AG09319 (cell line): ENCODE measurements at regions not wholly inside any gene's neighbourhood (a gene's known extent, or its start where the extent isn't known, plus 50 kb on each side); places are given as distances from the start of the nearest gene placed in this dataset.

Experiments used
- DNase-seq: peaks from one replicate; pipeline ENCODE4 v3.0.0-alpha.2; 2010; ENCODE audit warnings: low read depth; ENCODE audit errors: extremely low read depth
- TF ChIP-seq, protein P1 (sequence below): IDR thresholded peaks from 2 replicates; pipeline ENCODE4 v1.5.1; 2011; ENCODE audit warnings: low read depth, mild to moderate bottlenecking, inconsistent platforms, low read length, moderate library complexity

DNA sequence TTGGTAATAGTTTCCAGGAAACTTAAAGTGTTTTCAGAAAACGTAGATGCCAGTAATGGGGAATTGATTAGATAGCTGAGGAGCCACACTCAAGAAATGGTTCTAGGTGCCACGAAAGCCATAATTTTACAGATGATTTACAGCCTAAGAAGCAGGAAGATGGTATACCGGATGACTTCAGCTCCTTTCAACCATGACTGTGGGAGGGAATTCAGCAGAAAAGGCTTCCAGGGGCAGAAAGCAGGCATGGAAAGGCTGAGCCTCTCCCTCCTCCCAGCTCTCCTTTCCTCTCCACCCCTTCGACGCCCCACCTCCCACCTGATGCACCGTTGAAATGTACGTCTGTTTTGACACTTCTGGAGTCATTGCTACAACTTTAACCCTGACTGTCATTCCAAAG is 68.6 kb upstream of the SMIM21 start:
- no peak for DNase-seq
- TF ChIP-seq, protein P1, sequence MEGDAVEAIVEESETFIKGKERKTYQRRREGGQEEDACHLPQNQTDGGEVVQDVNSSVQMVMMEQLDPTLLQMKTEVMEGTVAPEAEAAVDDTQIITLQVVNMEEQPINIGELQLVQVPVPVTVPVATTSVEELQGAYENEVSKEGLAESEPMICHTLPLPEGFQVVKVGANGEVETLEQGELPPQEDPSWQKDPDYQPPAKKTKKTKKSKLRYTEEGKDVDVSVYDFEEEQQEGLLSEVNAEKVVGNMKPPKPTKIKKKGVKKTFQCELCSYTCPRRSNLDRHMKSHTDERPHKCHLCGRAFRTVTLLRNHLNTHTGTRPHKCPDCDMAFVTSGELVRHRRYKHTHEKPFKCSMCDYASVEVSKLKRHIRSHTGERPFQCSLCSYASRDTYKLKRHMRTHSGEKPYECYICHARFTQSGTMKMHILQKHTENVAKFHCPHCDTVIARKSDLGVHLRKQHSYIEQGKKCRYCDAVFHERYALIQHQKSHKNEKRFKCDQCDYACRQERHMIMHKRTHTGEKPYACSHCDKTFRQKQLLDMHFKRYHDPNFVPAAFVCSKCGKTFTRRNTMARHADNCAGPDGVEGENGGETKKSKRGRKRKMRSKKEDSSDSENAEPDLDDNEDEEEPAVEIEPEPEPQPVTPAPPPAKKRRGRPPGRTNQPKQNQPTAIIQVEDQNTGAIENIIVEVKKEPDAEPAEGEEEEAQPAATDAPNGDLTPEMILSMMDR: no peak

DNA sequence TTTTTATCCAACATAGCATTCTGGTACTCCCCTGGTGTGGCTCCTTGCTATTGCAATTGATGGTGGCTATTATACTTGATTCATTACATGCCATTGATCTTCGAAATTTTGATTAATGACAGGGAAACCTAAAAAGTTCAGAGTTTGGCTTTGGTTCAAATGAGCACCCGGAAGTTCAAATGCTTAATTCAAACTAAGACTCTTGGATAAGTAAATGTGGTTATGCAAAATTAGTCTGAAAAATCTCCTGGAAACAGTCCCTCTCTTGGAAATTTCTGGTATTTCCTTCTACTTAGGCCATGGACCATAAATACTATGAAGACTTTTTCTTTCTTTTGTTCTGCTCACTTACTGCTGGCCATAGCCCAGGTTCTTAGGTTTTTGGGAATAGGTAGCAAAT is 65.3 kb upstream of the SMIM21 start:
- DNase-seq: no peak
- TF ChIP-seq, protein P1: no peak

DNA sequence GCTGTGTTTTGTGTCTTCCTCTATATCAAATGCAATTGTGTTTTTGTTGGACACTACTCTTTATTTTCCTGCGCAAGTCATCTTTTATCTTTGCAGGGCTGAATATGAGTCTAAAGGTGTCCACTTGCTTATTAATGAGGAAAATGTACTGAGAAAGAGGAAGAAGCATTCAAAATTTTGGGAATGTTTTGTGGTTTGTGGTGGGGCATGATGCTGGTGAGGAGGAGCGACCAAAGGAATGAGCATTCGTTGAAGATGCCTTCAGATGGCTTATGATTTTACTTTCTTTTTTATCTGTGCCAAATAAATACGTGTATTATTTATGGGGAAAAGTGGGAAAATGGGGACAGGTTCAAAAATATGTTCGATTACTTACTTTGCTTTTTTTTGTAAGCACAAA is 63.9 kb upstream of the SMIM21 start:
- no peak for DNase-seq
- TF ChIP-seq, protein P1: no peak

DNA sequence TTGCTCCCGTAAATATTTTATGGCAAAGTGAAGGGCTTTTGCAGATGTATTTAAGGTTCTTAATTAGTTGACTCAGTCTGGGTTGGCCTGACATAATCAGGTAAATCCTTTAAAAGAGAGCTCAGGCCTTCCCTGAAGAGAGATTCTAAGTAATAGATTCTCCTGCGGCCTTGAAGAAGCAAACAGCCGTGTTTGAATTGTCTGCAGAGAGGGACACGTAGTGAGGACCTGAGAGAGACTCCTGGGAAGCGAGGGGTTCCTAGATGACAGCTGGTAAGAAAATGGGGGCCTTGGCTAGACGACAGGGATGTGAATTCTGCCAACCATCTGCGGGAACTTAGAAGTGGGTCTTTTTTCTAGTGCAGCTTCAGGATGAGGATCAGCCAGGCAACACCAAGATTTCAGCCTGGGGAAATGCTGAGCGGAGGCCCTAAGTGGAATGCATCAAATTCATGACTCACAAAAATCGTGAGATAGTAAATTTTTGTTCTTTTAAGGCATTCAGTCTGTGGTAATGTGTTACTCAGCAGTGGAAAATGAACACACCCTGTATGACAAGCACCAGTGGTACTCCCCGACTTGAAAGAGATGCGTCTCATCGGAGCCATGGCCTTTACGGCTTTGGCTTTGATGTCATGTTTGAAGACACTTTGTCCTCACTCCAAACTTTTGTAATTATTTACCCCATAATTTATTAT is 62.1 kb upstream of the SMIM21 start:
- peak; percentile 72 for DNase-seq
- TF ChIP-seq, protein P1: no peak

DNA sequence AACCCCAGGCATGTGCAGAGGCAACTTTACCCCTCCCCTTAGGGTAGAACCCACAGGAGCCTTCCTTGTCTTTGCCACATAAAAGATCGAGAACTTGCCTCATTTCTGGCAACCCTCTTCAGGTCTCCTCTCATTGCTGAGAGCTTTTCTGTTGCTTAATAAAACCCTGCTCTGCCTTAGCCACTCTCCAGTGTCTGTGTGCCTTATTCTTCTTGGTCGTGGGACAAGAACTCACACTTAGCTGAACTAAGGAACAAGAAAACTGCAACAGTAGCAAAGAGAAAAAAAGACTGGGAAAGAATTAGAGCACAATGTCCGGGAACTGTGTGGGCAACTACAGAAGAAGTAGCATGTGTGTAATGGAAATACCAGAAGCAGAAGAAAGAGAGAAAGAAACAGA is 56.2 kb upstream of the SMIM21 start:
- DNase-seq: no peak
- TF ChIP-seq, protein P1: no peak

DNA sequence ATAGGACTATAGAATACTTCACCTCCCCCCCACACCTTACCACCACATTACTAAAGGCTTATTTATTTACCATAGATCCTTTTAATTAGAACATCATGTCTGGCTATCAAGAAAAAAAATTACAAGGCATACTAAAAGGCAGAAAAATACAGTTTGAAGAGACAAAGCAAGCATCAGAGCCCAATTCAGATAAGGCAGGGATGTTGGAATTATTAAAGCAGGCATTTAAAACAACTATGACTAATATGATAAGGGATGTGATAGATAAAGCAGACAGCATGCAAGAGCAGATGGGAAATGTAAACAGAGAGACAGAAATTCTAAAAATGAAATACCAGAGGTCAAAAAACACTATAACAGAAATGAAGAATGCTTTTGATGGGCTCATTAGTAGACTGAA is 55.4 kb upstream of the SMIM21 start:
- DNase-seq: no peak
- TF ChIP-seq, protein P1: no peak

DNA sequence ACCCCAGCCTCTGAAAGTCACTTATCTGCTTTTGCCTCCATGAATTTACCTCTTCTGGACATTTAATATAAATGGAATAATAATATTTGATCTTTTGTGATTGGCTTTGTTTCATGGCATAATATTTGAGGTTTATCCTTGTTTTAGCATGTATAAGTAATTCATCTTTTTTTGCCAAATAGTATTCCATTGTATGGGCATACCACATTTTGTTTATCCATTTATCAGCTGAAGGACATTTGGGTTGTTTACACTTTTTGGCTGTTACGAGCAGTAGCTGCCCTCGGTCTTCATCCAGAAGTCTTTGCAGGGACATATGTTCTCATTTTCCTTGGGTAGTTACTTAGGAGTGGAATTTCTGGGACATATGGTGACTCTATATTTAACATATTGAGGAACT is 53.0 kb upstream of the SMIM21 start:
- TF ChIP-seq, protein P1: no peak
- DNase-seq: no peak
